HepG2 (cell line): ENCODE measurements at regions not wholly inside any gene's neighbourhood (a gene's known extent, or its start where the extent isn't known, plus 50 kb on each side); places are given as distances from the start of the nearest gene placed in this dataset.

Source experiments
- ATAC-seq: fragments of 200-7000 bp; cut with Tn5 transposase; 3 replicates; pipeline ENCODE4 v1.9.1; 2020; ENCODE audit warnings: mild to moderate bottlenecking, moderate library complexity
- BruUV-seq: library from RNA; stranded (reverse); fragments of 400-500 nt; replicated peaks from 2 replicates; lab custom pipeline; 2021; lab: Mats Ljungman, UMichigan
- CTCF ChIA-PET: fragments of 300-600 bp; formaldehyde crosslinking; extraction: SDS; loops from one replicate; lab custom pipeline; 2021; ENCODE audit warnings: low total read pairs, inconsistent platforms, low intra/inter-chr PET ratio; lab: Yijun Ruan, JAX
- POLR2A ChIA-PET: fragments of 350-600 bp; sonication (Branson Sonifier 250); formaldehyde crosslinking; loops from one replicate; lab custom pipeline; 2020; ENCODE audit warnings: antibody characterized with exemption, inconsistent platforms; lab: Yijun Ruan, JAX
- DNase-seq: peaks from one replicate; pipeline ENCODE4 v3.0.0-alpha.2; 2015; ENCODE audit warnings: low spot score
- FAIRE-seq: peaks from 3 replicates; lab custom pipeline; 2011; peaks lifted over from hg19 to GRCh38; lab: Jason Lieb, UNC
- H2AFZ ChIP-seq: one replicate; pipeline ENCODE4 v1.6.1; 2011; ENCODE audit warnings: low read length, inconsistent platforms
- H3K27ac ChIP-seq: fragments of 300-600 bp; 3 replicates; pipeline ENCODE4 v1.8.0; 2011; ENCODE audit warnings: mixed run types, mild to moderate bottlenecking, mixed read lengths, low read length, inconsistent platforms; ENCODE audit not compliant: insufficient read depth; ENCODE audit errors: extremely low read length
- H3K27me3 ChIP-seq, 2 experiments: fragments of 200-600 bp in 1 of 2; 2 replicates in 1 of 2; 3 replicates in 1 of 2; pipeline versions ENCODE4 v1.6.0 to v1.8.0; 2011; ENCODE audit warnings: low read length in 2 of 2, mild to moderate bottlenecking in 2 of 2, moderate library complexity in 2 of 2, inconsistent platforms in 1 of 2; ENCODE audit not compliant: insufficient read depth in 2 of 2, control insufficient read depth in 1 of 2
- H3K36me3 ChIP-seq, 2 experiments: fragments of 200-600 bp in 1 of 2; replicated peaks in 1 of 2; 2 replicates in 1 of 2; 3 replicates in 1 of 2; pipeline versions ENCODE4 v1.5.1 to v1.8.0; 2011; ENCODE audit warnings: low read length in 2 of 2, inconsistent platforms in 1 of 2; ENCODE audit not compliant: insufficient read depth in 2 of 2, control insufficient read depth in 1 of 2
- H3K4me1 ChIP-seq: 2 replicates; pipeline ENCODE4 v1.5.1; 2012; ENCODE audit warnings: low read length, inconsistent platforms; ENCODE audit not compliant: insufficient read depth
- H3K4me2 ChIP-seq: 2 replicates; pipeline ENCODE4 v1.6.0; 2011; ENCODE audit warnings: low read depth, low read length, inconsistent platforms
- H3K4me3 ChIP-seq, 3 experiments: fragments of 200-600 bp in 1 of 3; sonication (generic), shearing (Covaris generic) in 1 of 3; replicated peaks in 1 of 3; 2 replicates each; pipeline ENCODE4 v1.5.1; 2011 to 2016; ENCODE audit warnings: low read length in 3 of 3, inconsistent platforms in 2 of 3, low read depth in 2 of 3, mild to moderate bottlenecking in 2 of 3, control low read depth in 1 of 3, mixed read lengths in 1 of 3; ENCODE audit not compliant: insufficient read depth in 1 of 3
- H3K79me2 ChIP-seq: one replicate; pipeline ENCODE4 v1.6.1; 2011; ENCODE audit warnings: low read length, inconsistent platforms; ENCODE audit not compliant: insufficient read depth
- H3K9ac ChIP-seq: 2 replicates; pipeline ENCODE4 v1.6.0; 2011; ENCODE audit warnings: mild to moderate bottlenecking, low read depth, low read length, inconsistent platforms; ENCODE audit not compliant: insufficient read depth
- H3K9me3 ChIP-seq: 2 replicates; pipeline ENCODE4 v1.5.1; 2012; ENCODE audit warnings: mild to moderate bottlenecking, low read length
- H4K20me1 ChIP-seq: 2 replicates; pipeline ENCODE4 v1.6.0; 2011; ENCODE audit warnings: inconsistent platforms, mild to moderate bottlenecking, low read length, moderate library complexity; ENCODE audit not compliant: insufficient read depth
- ZNF260 ChIP-seq: sonication (generic); formaldehyde crosslinking; IDR thresholded peaks from 2 replicates; pipeline ENCODE4 v1.4.0; 2020; ENCODE audit warnings: missing genetic modification reagents, low read depth, mild to moderate bottlenecking, borderline replicate concordance
- ZNF598 ChIP-seq: sonication (generic); formaldehyde crosslinking; IDR thresholded peaks from 2 replicates; pipeline ENCODE4 v1.5.1; 2020; ENCODE audit warnings: mild to moderate bottlenecking, missing genetic modification reagents, borderline replicate concordance
- ZNF619 ChIP-seq: sonication (generic); formaldehyde crosslinking; IDR thresholded peaks from 2 replicates; pipeline ENCODE4 v1.4.0; 2020; ENCODE audit warnings: mild to moderate bottlenecking, missing genetic modification reagents
- ZNF713 ChIP-seq: sonication (generic); formaldehyde crosslinking; IDR thresholded peaks from 2 replicates; pipeline ENCODE4 v1.4.0; 2020; ENCODE audit warnings: mild to moderate bottlenecking, missing genetic modification reagents
- WGBS: methylation state at CpG from one replicate; pipeline ENCODE4 v1.1.6; 2017; ENCODE audit warnings: low lambda C conversion rate; 5-methylcytosine and 5-hydroxymethylcytosine counted together
- in situ Hi-C: cut with HindIII; loops from 2 replicates; pipeline ENCODE4 v1.10.0; 2017; ENCODE audit warnings: low pct_unique_long_range_greater_than_20kb; ENCODE audit not compliant: extremely low pct_ligation_motif_present
- intact Hi-C: fragments of 100-400 bp; cut with micrococcal nuclease; formaldehyde crosslinking; loops from one replicate; pipeline ENCODE4 v1.10.0; 2022; ENCODE audit not compliant: unreplicated experiment
- TF ChIP-seq, protein P1 (sequence below): sonication (generic); formaldehyde crosslinking; IDR thresholded peaks from 2 replicates; pipeline ENCODE4 v1.9.0; 2021; ENCODE audit warnings: mild to moderate bottlenecking, missing genetic modification reagents
- TF ChIP-seq, protein P2 (sequence below), 2 experiments: fragments of 450-650 bp in 1 of 2; sonication (generic) in 1 of 2; formaldehyde crosslinking in 1 of 2; IDR thresholded peaks; 2 replicates each; pipeline versions ENCODE4 v1.6.1 to v1.8.0; 2016 to 2022; ENCODE audit warnings: antibody characterized with exemption in 1 of 2, mild to moderate bottlenecking in 1 of 2, missing genetic modification reagents in 1 of 2

- peak; percentile 80 for FAIRE-seq
- TF ChIP-seq ZNF619 (CRISPR knock-in tag), result no peak
- TF ChIP-seq, protein P1, sequence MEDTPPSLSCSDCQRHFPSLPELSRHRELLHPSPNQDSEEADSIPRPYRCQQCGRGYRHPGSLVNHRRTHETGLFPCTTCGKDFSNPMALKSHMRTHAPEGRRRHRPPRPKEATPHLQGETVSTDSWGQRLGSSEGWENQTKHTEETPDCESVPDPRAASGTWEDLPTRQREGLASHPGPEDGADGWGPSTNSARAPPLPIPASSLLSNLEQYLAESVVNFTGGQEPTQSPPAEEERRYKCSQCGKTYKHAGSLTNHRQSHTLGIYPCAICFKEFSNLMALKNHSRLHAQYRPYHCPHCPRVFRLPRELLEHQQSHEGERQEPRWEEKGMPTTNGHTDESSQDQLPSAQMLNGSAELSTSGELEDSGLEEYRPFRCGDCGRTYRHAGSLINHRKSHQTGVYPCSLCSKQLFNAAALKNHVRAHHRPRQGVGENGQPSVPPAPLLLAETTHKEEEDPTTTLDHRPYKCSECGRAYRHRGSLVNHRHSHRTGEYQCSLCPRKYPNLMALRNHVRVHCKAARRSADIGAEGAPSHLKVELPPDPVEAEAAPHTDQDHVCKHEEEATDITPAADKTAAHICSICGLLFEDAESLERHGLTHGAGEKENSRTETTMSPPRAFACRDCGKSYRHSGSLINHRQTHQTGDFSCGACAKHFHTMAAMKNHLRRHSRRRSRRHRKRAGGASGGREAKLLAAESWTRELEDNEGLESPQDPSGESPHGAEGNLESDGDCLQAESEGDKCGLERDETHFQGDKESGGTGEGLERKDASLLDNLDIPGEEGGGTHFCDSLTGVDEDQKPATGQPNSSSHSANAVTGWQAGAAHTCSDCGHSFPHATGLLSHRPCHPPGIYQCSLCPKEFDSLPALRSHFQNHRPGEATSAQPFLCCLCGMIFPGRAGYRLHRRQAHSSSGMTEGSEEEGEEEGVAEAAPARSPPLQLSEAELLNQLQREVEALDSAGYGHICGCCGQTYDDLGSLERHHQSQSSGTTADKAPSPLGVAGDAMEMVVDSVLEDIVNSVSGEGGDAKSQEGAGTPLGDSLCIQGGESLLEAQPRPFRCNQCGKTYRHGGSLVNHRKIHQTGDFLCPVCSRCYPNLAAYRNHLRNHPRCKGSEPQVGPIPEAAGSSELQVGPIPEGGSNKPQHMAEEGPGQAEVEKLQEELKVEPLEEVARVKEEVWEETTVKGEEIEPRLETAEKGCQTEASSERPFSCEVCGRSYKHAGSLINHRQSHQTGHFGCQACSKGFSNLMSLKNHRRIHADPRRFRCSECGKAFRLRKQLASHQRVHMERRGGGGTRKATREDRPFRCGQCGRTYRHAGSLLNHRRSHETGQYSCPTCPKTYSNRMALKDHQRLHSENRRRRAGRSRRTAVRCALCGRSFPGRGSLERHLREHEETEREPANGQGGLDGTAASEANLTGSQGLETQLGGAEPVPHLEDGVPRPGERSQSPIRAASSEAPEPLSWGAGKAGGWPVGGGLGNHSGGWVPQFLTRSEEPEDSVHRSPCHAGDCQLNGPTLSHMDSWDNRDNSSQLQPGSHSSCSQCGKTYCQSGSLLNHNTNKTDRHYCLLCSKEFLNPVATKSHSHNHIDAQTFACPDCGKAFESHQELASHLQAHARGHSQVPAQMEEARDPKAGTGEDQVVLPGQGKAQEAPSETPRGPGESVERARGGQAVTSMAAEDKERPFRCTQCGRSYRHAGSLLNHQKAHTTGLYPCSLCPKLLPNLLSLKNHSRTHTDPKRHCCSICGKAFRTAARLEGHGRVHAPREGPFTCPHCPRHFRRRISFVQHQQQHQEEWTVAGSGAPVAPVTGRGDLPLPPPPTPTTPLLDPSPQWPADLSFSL (CRISPR knock-in tag), result peak; percentile 86
- TF ChIP-seq ZNF713, result no peak
- no peak for TF ChIP-seq ZNF260
- TF ChIP-seq, protein P2, sequence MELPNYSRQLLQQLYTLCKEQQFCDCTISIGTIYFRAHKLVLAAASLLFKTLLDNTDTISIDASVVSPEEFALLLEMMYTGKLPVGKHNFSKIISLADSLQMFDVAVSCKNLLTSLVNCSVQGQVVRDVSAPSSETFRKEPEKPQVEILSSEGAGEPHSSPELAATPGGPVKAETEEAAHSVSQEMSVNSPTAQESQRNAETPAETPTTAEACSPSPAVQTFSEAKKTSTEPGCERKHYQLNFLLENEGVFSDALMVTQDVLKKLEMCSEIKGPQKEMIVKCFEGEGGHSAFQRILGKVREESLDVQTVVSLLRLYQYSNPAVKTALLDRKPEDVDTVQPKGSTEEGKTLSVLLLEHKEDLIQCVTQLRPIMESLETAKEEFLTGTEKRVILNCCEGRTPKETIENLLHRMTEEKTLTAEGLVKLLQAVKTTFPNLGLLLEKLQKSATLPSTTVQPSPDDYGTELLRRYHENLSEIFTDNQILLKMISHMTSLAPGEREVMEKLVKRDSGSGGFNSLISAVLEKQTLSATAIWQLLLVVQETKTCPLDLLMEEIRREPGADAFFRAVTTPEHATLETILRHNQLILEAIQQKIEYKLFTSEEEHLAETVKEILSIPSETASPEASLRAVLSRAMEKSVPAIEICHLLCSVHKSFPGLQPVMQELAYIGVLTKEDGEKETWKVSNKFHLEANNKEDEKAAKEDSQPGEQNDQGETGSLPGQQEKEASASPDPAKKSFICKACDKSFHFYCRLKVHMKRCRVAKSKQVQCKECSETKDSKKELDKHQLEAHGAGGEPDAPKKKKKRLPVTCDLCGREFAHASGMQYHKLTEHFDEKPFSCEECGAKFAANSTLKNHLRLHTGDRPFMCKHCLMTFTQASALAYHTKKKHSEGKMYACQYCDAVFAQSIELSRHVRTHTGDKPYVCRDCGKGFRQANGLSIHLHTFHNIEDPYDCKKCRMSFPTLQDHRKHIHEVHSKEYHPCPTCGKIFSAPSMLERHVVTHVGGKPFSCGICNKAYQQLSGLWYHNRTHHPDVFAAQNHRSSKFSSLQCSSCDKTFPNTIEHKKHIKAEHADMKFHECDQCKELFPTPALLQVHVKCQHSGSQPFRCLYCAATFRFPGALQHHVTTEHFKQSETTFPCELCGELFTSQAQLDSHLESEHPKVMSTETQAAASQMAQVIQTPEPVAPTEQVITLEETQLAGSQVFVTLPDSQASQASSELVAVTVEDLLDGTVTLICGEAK (IDR thresholded peaks at IDR 0.05), result 0 out of 2 replicates have a peak, but pooled peaks have one; percentile 22
- TF ChIP-seq, protein P2 (CRISPR knock-in tag; IDR thresholded peaks at IDR 0.05), result no peak
- no peak for TF ChIP-seq ZNF598
These were observed 66.6 kb upstream of the HDAC4 start for GRCh38 chr2:239467281-239467955.

More at GRCh38 chr2:239467281-239467955, 66.6 kb upstream of the HDAC4 start:
- WGBS, result 79% methylated on average over 7 of the region's 7 CpGs
- POLR2A ChIA-PET, result no interaction called here
- BruUV-seq, result no TSS peak
- Histone ChIP-seq H3K27me3 (peaks cover 2 to 38% of the 10 kb centered on the region in 2 experiments; a peak in 4 of 5 replicates), H2AFZ (no peak overlapping the region), H3K27ac (no peak overlapping the region), H3K36me3 (no peaks in the 10 kb centered on the region), H3K4me3 (no peak overlapping the region), H3K4me2 (no peak overlapping the region), H3K9ac (no peak overlapping the region), H4K20me1 (no peaks in the 10 kb centered on the region), H3K9me3 (no peaks in the 10 kb centered on the region), H3K79me2 (no peaks in the 10 kb centered on the region), H3K4me1 (peaks cover 12% of the 10 kb centered on the region)
- in situ Hi-C loops, result no loop called here
- DNase-seq, result no peak
- intact Hi-C loops, result no loop called here
- CTCF ChIA-PET, result no interaction called here
- ATAC-seq, result no peak
